DOHH2 (cell line): ENCODE measurements at regions not wholly inside any gene's neighbourhood (a gene's known extent, or its start where the extent isn't known, plus 50 kb on each side); places are given as distances from the start of the nearest gene placed in this dataset.

ENCODE experiments used
- EZH2phosphoT487 ChIP-seq: fragments of 200-600 bp; sonication (generic); IDR thresholded peaks from 2 replicates; pipeline ENCODE4 v1.6.1; 2017; ENCODE audit warnings: borderline replicate concordance, mild to moderate bottlenecking, antibody characterized with exemption, low read length, moderate library complexity, mixed read lengths
- TF ChIP-seq, protein P1 (sequence below): fragments of 200-600 bp; sonication (generic); IDR thresholded peaks from one replicate; pipeline ENCODE4 v1.5.1; 2014; ENCODE audit warnings: antibody characterized with exemption, mild to moderate bottlenecking, low read depth, low read length; ENCODE audit not compliant: poor library complexity, severe bottlenecking

DNA sequence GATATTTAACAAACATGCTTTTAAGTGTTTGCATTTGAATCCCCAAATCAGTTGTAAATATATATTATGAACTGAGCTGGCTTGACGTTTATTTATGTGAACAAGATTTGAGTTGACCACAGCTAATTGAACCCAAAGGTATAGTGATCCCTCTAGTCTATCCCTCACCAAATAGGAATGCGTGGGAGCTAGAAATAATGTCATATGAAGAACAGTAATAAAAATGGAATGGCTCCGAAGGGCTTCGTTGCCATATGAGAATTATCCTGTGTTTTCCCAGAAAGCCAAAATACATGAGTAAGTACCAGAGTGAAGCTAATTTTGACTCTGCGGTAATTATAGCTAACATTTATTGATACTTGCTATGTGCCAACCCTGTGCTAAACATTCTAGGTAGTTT lies 142.7 kb downstream of the ADCYAP1 start:
- TF ChIP-seq, protein P1, sequence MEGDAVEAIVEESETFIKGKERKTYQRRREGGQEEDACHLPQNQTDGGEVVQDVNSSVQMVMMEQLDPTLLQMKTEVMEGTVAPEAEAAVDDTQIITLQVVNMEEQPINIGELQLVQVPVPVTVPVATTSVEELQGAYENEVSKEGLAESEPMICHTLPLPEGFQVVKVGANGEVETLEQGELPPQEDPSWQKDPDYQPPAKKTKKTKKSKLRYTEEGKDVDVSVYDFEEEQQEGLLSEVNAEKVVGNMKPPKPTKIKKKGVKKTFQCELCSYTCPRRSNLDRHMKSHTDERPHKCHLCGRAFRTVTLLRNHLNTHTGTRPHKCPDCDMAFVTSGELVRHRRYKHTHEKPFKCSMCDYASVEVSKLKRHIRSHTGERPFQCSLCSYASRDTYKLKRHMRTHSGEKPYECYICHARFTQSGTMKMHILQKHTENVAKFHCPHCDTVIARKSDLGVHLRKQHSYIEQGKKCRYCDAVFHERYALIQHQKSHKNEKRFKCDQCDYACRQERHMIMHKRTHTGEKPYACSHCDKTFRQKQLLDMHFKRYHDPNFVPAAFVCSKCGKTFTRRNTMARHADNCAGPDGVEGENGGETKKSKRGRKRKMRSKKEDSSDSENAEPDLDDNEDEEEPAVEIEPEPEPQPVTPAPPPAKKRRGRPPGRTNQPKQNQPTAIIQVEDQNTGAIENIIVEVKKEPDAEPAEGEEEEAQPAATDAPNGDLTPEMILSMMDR = no peak
- no peak for TF ChIP-seq EZH2phosphoT487
